Kidney (tissue), 13 donors: ENCODE measurements at regions not wholly inside any gene's neighbourhood (a gene's known extent, or its start where the extent isn't known, plus 50 kb on each side); places are given as distances from the start of the nearest gene placed in this dataset.
"Not testable (repeated sequence)": the region's sequence is repeated elsewhere in the genome, so short reads cannot be mapped to it uniquely, and the experiment has no call there.

Source experiments
- DNase-seq, 5 donors: peaks; one replicate each; pipeline ENCODE4 v3.0.0-alpha.2; 2013 to 2020
- FAIRE-seq: peaks from 2 replicates; lab custom pipeline; 2012; peaks lifted over from hg19 to GRCh38; lab: Jason Lieb, UNC
- H3K27ac ChIP-seq, 2 donors: one replicate each; pipeline ENCODE4 v1.7.0; 2013; ENCODE audit warnings: low read depth in 2 of 2, low read length in 2 of 2, inconsistent platforms in 1 of 2
- H3K27me3 ChIP-seq: one replicate; pipeline ENCODE4 v1.7.1; 2013; ENCODE audit warnings: low read length, inconsistent platforms; ENCODE audit not compliant: control insufficient read depth, insufficient read depth
- H3K36me3 ChIP-seq, 3 donors: one replicate each; pipeline versions ENCODE4 v1.7.0 to v1.7.1; 2013; ENCODE audit warnings: low read length in 3 of 3, control low read depth in 1 of 3, inconsistent platforms in 1 of 3; ENCODE audit not compliant: insufficient read depth in 3 of 3, control insufficient read depth in 2 of 3
- H3K4me1 ChIP-seq, 3 donors: one replicate each; pipeline versions ENCODE4 v1.7.0 to v1.7.1; 2013; ENCODE audit warnings: low read length in 3 of 3, inconsistent platforms in 1 of 3, low read depth in 1 of 3; ENCODE audit not compliant: control insufficient read depth in 2 of 3, insufficient read depth in 2 of 3
- H3K4me3 ChIP-seq, 3 donors: one replicate each; pipeline versions ENCODE4 v1.7.0 to v1.8.1; 2013; ENCODE audit warnings: low read length in 3 of 3, control low read depth in 1 of 3, inconsistent platforms in 1 of 3
- H3K9ac ChIP-seq, 3 donors: one replicate each; pipeline versions ENCODE4 v1.7.0 to v1.7.1; 2013; ENCODE audit warnings: low read length in 3 of 3, control low read depth in 1 of 3, inconsistent platforms in 1 of 3
- H3K9me3 ChIP-seq, 3 donors: one replicate each; pipeline versions ENCODE4 v1.7.0 to v1.7.1; 2013; ENCODE audit warnings: low read length in 3 of 3, control low read depth in 1 of 3, inconsistent platforms in 1 of 3; ENCODE audit not compliant: control insufficient read depth in 2 of 3, insufficient read depth in 1 of 3
- CTCF ChIP-seq: IDR thresholded peaks from 3 replicates; pipeline ENCODE4 v1.5.1; 2012; ENCODE audit warnings: mild to moderate bottlenecking, moderate library complexity, borderline replicate concordance; ENCODE audit not compliant: insufficient read depth; ENCODE audit errors: extremely low read depth
- intact Hi-C: fragments of 100-400 bp; cut with DNase I; formaldehyde crosslinking; loops from one replicate; pipeline ENCODE4 v1.11.1; 2022
- donor health status: control.
- donor health status: control.
- donor health status: control.
- donor health status: control.
- donor health status: control.
- donor health status: DM: yes; HTN: yes; CAD: no.
- donor health status: Normal renal cell carcinoma (clear cell type).

DNA sequence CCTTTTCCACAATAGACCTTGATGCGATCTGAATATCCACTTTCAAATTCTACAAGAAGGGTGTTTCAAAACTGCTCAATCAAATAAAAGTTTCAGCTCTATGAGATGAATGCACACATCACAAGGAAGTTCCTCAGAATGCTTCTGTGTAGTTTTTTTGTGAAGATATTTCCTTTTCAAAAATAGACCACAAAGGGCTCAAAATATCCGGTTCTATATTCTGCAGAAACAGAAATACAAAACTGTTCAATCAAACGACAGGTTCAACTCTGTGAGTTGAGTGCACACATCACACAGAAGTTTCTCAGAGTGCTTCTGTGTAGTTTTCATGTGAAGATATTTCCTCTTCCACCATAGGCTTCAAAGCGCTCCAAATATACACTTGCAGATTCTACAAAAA is 293.9 kb upstream of the DEFB115 start:
- H3K9me3 ChIP-seq = peaks cover 0 to 5% (median 0%) of the 10 kb centered on the region in 3 donors
- no peaks in the 10 kb centered on the region for H3K36me3 ChIP-seq
- DNase-seq = no peak
- no peaks in the 10 kb centered on the region for H3K27me3 ChIP-seq
- no peaks in the 10 kb centered on the region for H3K4me1 ChIP-seq
- TF ChIP-seq CTCF = no peak
- no peak overlapping the region for H3K4me3 ChIP-seq
- no peak for FAIRE-seq
- no peak overlapping the region for H3K27ac ChIP-seq
- intact Hi-C loops = no loop called here
- no peak overlapping the region for H3K9ac ChIP-seq

- H3K27ac ChIP-seq, H3K9me3 ChIP-seq, intact Hi-C loops, H3K4me1 ChIP-seq, H3K9ac ChIP-seq, H3K27me3 ChIP-seq, FAIRE-seq, H3K4me3 ChIP-seq, H3K36me3 ChIP-seq: not testable (repeated sequence)
- peak in 1 of 5 donors; percentile 16 for DNase-seq
Observed at GRCh38 chr20:30975859-30976258, 281.6 kb upstream of the DEFB115 start.

- H3K27ac ChIP-seq = no peak overlapping the region
- H3K4me3 ChIP-seq = no peak overlapping the region
- H3K9ac ChIP-seq = no peak overlapping the region
- no peaks in the 10 kb centered on the region for H3K4me1 ChIP-seq
- no peaks in the 10 kb centered on the region for H3K27me3 ChIP-seq
- TF ChIP-seq CTCF = no peak
- peak in 1 of 5 donors; percentile 42 for DNase-seq
- no peaks in the 10 kb centered on the region for H3K36me3 ChIP-seq
- FAIRE-seq = no peak
- intact Hi-C loops = no loop called here
- H3K9me3 ChIP-seq = peaks cover 0 to 3% (median 3%) of the 10 kb centered on the region in 3 donors
Observed at GRCh38 chr20:30985386-30985785, 272.1 kb upstream of the DEFB115 start.
